ENCODE measurements at regions not wholly inside any gene's neighbourhood (a gene's known extent, or its start where the extent isn't known, plus 50 kb on each side); places are given as distances from the start of the nearest gene placed in this dataset.
"Not testable (repeated sequence)": the region's sequence is repeated elsewhere in the genome, so short reads cannot be mapped to it uniquely, and the experiment has no call there.

DNA sequence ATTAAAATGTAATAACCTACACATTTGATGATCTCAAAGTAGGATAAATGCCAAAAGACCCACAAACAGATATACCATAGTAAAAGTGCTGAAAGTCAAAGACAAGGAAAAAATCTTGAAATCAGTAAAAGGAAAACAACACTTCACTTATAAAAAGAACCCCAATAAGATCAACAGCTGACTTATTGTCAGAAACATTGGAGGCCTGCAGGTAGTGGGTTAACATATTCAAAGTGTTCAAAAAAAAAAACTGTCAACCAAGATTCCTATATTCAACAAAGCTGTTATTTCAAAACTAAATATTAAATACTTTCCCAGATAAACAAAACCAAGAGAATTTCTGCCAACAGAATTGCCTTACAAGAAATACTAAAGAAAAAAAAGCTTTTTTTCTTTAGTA lies 347.1 kb downstream of the GUCY2F start:
- DNase-seq (ENCODE audit: low spot score in 2 of 2), result no peak
- Histone ChIP-seq H3K4me3 (no peak overlapping the region), H3K27ac (no peak overlapping the region), H3K4me1 (no peaks in the 10 kb centered on the region), H3K27me3 (peaks cover 0 to 4% of the 10 kb centered on the region in 2 donors), H3K36me3 (no peaks in the 10 kb centered on the region), H3K9me3 (peaks cover 6 to 40% of the 10 kb centered on the region in 2 donors)
- TF ChIP-seq, protein P1, sequence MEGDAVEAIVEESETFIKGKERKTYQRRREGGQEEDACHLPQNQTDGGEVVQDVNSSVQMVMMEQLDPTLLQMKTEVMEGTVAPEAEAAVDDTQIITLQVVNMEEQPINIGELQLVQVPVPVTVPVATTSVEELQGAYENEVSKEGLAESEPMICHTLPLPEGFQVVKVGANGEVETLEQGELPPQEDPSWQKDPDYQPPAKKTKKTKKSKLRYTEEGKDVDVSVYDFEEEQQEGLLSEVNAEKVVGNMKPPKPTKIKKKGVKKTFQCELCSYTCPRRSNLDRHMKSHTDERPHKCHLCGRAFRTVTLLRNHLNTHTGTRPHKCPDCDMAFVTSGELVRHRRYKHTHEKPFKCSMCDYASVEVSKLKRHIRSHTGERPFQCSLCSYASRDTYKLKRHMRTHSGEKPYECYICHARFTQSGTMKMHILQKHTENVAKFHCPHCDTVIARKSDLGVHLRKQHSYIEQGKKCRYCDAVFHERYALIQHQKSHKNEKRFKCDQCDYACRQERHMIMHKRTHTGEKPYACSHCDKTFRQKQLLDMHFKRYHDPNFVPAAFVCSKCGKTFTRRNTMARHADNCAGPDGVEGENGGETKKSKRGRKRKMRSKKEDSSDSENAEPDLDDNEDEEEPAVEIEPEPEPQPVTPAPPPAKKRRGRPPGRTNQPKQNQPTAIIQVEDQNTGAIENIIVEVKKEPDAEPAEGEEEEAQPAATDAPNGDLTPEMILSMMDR (IDR thresholded peaks at IDR 0.05), result no peak
- TF ChIP-seq POLR2AphosphoS5 (IDR thresholded peaks at IDR 0.05) (no peak), POLR2A (IDR thresholded peaks at IDR 0.05) (no peak)
- intact Hi-C loops (cut with DNase I; ENCODE audit: low total_unique reads), result no loop called here

DNA sequence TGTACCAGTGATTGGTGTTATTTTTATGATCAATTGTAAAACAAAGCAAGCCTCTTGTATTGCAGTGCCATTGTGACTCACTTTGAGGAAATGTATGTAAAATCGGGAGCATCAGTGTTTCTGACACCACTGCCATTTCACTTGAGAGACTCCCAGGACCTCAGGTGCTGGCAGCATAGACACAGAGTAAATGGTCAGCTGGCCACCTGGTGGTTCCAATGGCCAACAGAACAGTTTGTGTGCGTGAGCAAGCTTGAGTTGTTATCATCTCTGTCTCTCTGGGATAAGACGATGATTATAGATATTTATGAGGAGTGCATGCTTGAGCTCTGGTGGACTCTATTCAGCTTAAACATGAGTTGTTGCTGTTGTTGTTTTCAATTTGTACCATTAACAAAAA lies 356.6 kb downstream of the GUCY2F start:
- Histone ChIP-seq H3K4me3 (no peak overlapping the region), H3K27me3 (peaks cover 0 to 21% of the 10 kb centered on the region in 2 donors), H3K36me3 (no peaks in the 10 kb centered on the region), H3K27ac (no peak overlapping the region), H3K9me3 (no peaks in the 10 kb centered on the region), H3K4me1 (no peaks in the 10 kb centered on the region)
- no peak for DNase-seq (ENCODE audit: low spot score in 2 of 2)
- intact Hi-C loops (cut with DNase I; ENCODE audit: low total_unique reads), result no loop called here
- TF ChIP-seq POLR2AphosphoS5 (IDR thresholded peaks at IDR 0.05), result no peak
- TF ChIP-seq, protein P1 (IDR thresholded peaks at IDR 0.05), result no peak
- no peak for TF ChIP-seq POLR2A (IDR thresholded peaks at IDR 0.05)

DNA sequence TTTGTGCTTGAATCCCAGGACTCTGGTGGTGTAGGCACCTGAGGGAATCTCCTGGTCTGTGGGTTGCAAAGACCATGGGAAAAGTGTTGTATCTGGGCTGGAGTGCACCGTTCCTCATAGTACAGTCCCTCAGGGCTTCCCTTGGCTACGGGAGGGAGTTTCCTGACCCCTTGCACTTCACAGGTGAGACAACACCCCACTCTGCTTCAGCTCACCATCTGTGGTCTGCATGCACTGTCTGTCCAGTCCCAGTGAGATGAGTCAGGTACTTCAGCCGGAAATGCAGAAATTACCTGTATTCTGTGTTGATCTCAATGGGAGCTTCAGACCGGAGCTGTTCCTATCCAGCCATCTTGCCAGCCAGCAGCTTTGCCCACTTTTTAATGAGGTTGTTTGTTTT lies 353.0 kb upstream of the IRS4 start:
- no peak overlapping the region for H3K27ac ChIP-seq
- H3K9me3 ChIP-seq, result peaks cover 0 to 22% of the 10 kb centered on the region in 2 donors
- no peaks in the 10 kb centered on the region for H3K36me3 ChIP-seq
- H3K4me1 ChIP-seq, result no peaks in the 10 kb centered on the region
- H3K4me3 ChIP-seq, result no peak overlapping the region
- DNase-seq (ENCODE audit: low spot score in 2 of 2), result no peak
- TF ChIP-seq POLR2AphosphoS5 (IDR thresholded peaks at IDR 0.05) (no peak), POLR2A (IDR thresholded peaks at IDR 0.05) (no peak)
- TF ChIP-seq, protein P1 (IDR thresholded peaks at IDR 0.05), result no peak
- intact Hi-C loops (cut with DNase I; ENCODE audit: low total_unique reads), result no loop called here
- H3K27me3 ChIP-seq, result no peaks in the 10 kb centered on the region

DNA sequence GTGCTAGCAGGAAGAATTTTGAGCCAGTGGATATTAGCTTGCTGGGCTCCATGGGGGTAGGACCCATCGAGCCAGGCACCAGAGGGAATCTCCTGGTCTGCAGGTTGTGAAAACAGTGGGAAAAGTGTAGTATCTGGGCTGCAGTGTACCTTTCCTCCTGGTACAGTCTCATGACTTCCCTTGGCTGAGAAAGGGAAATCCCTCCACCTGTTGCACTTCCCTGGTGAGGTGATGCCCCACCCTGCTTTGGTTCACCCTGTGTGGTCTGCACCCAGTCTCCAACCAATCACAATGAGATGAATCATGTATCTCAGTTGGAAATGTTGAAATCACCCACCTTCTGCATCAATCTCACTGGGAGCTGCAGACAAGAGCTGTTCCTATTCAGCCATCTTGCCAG lies 341.4 kb upstream of the IRS4 start:
- no peak overlapping the region for H3K4me3 ChIP-seq
- intact Hi-C loops (cut with DNase I; ENCODE audit: low total_unique reads), result no loop called here
- H3K9me3 ChIP-seq, result peaks cover 0 to 12% of the 10 kb centered on the region in 2 donors
- H3K27ac ChIP-seq, result no peak overlapping the region
- no peaks in the 10 kb centered on the region for H3K4me1 ChIP-seq
- no peaks in the 10 kb centered on the region for H3K36me3 ChIP-seq
- DNase-seq (ENCODE audit: low spot score in 2 of 2), result no peak
- TF ChIP-seq, protein P1 (IDR thresholded peaks at IDR 0.05), result no peak
- TF ChIP-seq POLR2AphosphoS5 (IDR thresholded peaks at IDR 0.05) (no peak), POLR2A (IDR thresholded peaks at IDR 0.05) (no peak)
- no peaks in the 10 kb centered on the region for H3K27me3 ChIP-seq

DNA sequence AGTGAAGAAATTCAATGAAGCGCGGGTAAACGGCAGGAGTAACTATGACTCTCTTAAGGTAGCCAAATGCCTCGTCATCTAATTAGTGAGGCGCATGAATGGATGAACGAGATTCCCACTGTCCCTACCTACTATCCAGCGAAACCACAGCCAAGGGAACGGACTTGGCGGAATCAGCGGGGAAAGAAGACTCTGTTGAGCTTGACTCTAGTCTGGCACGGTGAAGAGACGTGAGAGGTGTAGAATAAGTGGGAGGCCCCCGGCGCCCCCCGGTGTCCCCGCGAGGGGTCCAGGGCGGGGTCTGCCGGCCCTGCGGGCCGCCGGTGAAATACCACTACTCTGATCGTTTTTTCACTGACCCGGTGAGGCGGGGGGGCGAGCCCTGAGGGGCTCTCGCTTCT lies 317.8 kb upstream of the IRS4 start:
- not testable (repeated sequence) for H3K27ac ChIP-seq, H3K36me3 ChIP-seq
- DNase-seq (ENCODE audit: low spot score in 2 of 2), result peak in 1 of 2 donors; percentile 62

DNA sequence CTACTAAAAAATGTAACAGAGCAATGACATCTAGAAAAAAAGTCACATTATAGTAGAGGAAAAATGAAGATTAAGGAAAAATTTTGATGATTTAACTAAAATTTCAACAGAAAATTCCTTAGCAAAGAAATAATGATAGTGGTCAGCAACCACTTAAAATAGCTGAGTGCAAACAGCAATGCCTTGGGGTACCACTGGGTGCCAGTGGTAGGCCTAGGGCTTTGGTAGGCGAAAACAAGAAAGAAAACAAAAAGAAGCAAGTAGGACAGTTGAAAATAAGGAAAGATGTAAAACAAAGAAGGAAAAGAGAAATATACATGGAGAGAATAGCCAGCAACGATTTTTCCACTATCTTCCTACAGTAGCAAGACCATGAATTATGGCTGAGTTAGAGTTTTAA lies 313.5 kb upstream of the IRS4 start:
- Histone ChIP-seq H3K4me3 (no peak overlapping the region), H3K27me3 (peaks cover 0 to 26% of the 10 kb centered on the region in 2 donors), H3K4me1 (no peaks in the 10 kb centered on the region), H3K27ac (no peak overlapping the region), H3K36me3 (no peaks in the 10 kb centered on the region), H3K9me3 (no peaks in the 10 kb centered on the region)
- intact Hi-C loops (cut with DNase I; ENCODE audit: low total_unique reads), result no loop called here
- DNase-seq (ENCODE audit: low spot score in 2 of 2), result no peak
- no peak for TF ChIP-seq POLR2AphosphoS5 (IDR thresholded peaks at IDR 0.05)
- TF ChIP-seq, protein P1 (IDR thresholded peaks at IDR 0.05), result no peak
- TF ChIP-seq POLR2A (IDR thresholded peaks at IDR 0.05), result no peak

More for the DNA sequence above, 317.8 kb upstream of the IRS4 start:
- H3K4me3 ChIP-seq; H3K9me3 ChIP-seq; intact Hi-C loops (cut with DNase I; ENCODE audit: low total_unique reads); H3K4me1 ChIP-seq: not testable (repeated sequence)
- H3K27me3 ChIP-seq, result peaks cover 0 to 12% of the 10 kb centered on the region in 2 donors
